ENCODE measurements at regions not wholly inside any gene's neighbourhood (a gene's known extent, or its start where the extent isn't known, plus 50 kb on each side); places are given as distances from the start of the nearest gene placed in this dataset.

DNA sequence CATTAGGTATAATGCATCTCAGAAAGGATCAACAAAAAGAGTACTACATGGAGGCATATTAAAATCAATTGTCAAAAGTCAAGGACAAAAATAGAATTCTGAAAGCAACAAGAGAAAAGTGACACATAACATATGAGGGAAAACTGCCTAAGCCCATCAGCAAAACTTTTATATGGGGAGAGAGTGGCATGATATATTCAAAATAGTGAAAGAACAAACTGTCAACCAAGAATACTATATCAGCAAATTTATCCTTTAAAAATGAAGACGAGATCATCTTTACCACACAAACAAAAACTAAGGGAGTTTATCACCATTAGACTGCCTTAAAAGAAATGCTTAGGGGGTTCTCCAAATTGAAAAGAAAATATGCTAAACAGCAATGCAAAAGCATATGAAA lies 86.4 kb upstream of the CHRDL1 start:
- TF ChIP-seq ZFP3 (CRISPR knock-in tag; IDR thresholded peaks at IDR 0.05) (no peak), ARNTL (CRISPR knock-in tag; IDR thresholded peaks at IDR 0.05; ENCODE audit: borderline replicate concordance, low read depth) (no peak), RARB (CRISPR knock-in tag; IDR thresholded peaks at IDR 0.05) (no peak)
